ENCODE measurements at regions not wholly inside any gene's neighbourhood (a gene's known extent, or its start where the extent isn't known, plus 50 kb on each side); places are given as distances from the start of the nearest gene placed in this dataset.
"Not testable (repeated sequence)": the region's sequence is repeated elsewhere in the genome, so short reads cannot be mapped to it uniquely, and the experiment has no call there.

- no peak for TF ChIP-seq POLR2A (IDR thresholded peaks at IDR 0.05; ENCODE audit: low read depth, low read length)
- FAIRE-seq: no peak
- DNase-seq (ENCODE audit: insufficient read length, low spot score): no peak
These were observed 371.0 kb downstream of the PRELID2 start for GRCh38 chr5:145464171-145464570.

GRCh38 chr5:145463634-145464033, 371.5 kb downstream of the PRELID2 start:
- no peak for TF ChIP-seq POLR2A (IDR thresholded peaks at IDR 0.05; ENCODE audit: low read depth, low read length)
- FAIRE-seq: no peak
- no peak for DNase-seq (ENCODE audit: insufficient read length, low spot score)

- DNase-seq (ENCODE audit: insufficient read length, low spot score): no peak
- no peak for FAIRE-seq
- no peak for TF ChIP-seq POLR2A (IDR thresholded peaks at IDR 0.05; ENCODE audit: low read depth, low read length)
These were observed 372.6 kb downstream of the PRELID2 start for GRCh38 chr5:145462525-145462924.

- TF ChIP-seq POLR2A (IDR thresholded peaks at IDR 0.05; ENCODE audit: low read depth, low read length): no peak
- FAIRE-seq (no peak), DNase-seq (ENCODE audit: insufficient read length, low spot score) (no peak)
These were observed 384.8 kb downstream of the PRELID2 start for GRCh38 chr5:145450286-145450885.

GRCh38 chr5:145449794-145450193, 385.3 kb downstream of the PRELID2 start:
- DNase-seq (ENCODE audit: insufficient read length, low spot score) (no peak), FAIRE-seq (no peak)
- TF ChIP-seq POLR2A (IDR thresholded peaks at IDR 0.05; ENCODE audit: low read depth, low read length): no peak

GRCh38 chr5:145446875-145447274, 388.3 kb downstream of the PRELID2 start:
- FAIRE-seq; DNase-seq (ENCODE audit: insufficient read length, low spot score): not testable (repeated sequence)

GRCh38 chr5:145446412-145446811, 388.7 kb downstream of the PRELID2 start:
- FAIRE-seq: no peak
- no peak for DNase-seq (ENCODE audit: insufficient read length, low spot score)
- TF ChIP-seq POLR2A (IDR thresholded peaks at IDR 0.05; ENCODE audit: low read depth, low read length): no peak

- TF ChIP-seq POLR2A (IDR thresholded peaks at IDR 0.05; ENCODE audit: low read depth, low read length): no peak
- DNase-seq (ENCODE audit: insufficient read length, low spot score) (no peak), FAIRE-seq (no peak)
These were observed 390.1 kb downstream of the PRELID2 start for GRCh38 chr5:145445027-145445426.

- DNase-seq (ENCODE audit: insufficient read length, low spot score) (no peak), FAIRE-seq (no peak)
- no peak for TF ChIP-seq POLR2A (IDR thresholded peaks at IDR 0.05; ENCODE audit: low read depth, low read length)
These were observed 391.2 kb downstream of the PRELID2 start for GRCh38 chr5:145443964-145444363.

- DNase-seq (ENCODE audit: insufficient read length, low spot score) (no peak), FAIRE-seq (no peak)
- no peak for TF ChIP-seq POLR2A (IDR thresholded peaks at IDR 0.05; ENCODE audit: low read depth, low read length)
These were observed 391.8 kb downstream of the PRELID2 start for GRCh38 chr5:145443366-145443765.

- not testable (repeated sequence) for FAIRE-seq; DNase-seq (ENCODE audit: insufficient read length, low spot score)
These were observed 392.5 kb downstream of the PRELID2 start for GRCh38 chr5:145442661-145443060.

- DNase-seq (ENCODE audit: insufficient read length, low spot score): no peak
- FAIRE-seq: no peak
- TF ChIP-seq POLR2A (IDR thresholded peaks at IDR 0.05; ENCODE audit: low read depth, low read length): no peak
These were observed 393.9 kb downstream of the PRELID2 start for GRCh38 chr5:145441228-145441627.

GRCh38 chr5:145437627-145438026, 397.5 kb downstream of the PRELID2 start:
- DNase-seq (ENCODE audit: insufficient read length, low spot score): no peak
- no peak for FAIRE-seq
- no peak for TF ChIP-seq POLR2A (IDR thresholded peaks at IDR 0.05; ENCODE audit: low read depth, low read length)

- FAIRE-seq (no peak), DNase-seq (ENCODE audit: insufficient read length, low spot score) (no peak)
- TF ChIP-seq POLR2A (IDR thresholded peaks at IDR 0.05; ENCODE audit: low read depth, low read length): no peak
These were observed 402.1 kb downstream of the PRELID2 start for GRCh38 chr5:145433077-145433476.

GRCh38 chr5:145429170-145429569, 406.0 kb downstream of the PRELID2 start:
- FAIRE-seq: peak; percentile 33
- no peak for TF ChIP-seq POLR2A (IDR thresholded peaks at IDR 0.05; ENCODE audit: low read depth, low read length)
- no peak for DNase-seq (ENCODE audit: insufficient read length, low spot score)

- no peak for FAIRE-seq
- no peak for TF ChIP-seq POLR2A (IDR thresholded peaks at IDR 0.05; ENCODE audit: low read depth, low read length)
- DNase-seq (ENCODE audit: insufficient read length, low spot score): no peak
These were observed 427.1 kb downstream of the PRELID2 start for GRCh38 chr5:145408048-145408341.

All from H54 (cell line).